Mesodermal cell (in vitro differentiated cells): ENCODE measurements at regions not wholly inside any gene's neighbourhood (a gene's known extent, or its start where the extent isn't known, plus 50 kb on each side); places are given as distances from the start of the nearest gene placed in this dataset.
"Not testable (repeated sequence)": the region's sequence is repeated elsewhere in the genome, so short reads cannot be mapped to it uniquely, and the experiment has no call there.

Experiments used
- H3K27ac ChIP-seq: 2 replicates; pipeline ENCODE4 v1.7.0; 2013; ENCODE audit warnings: mild to moderate bottlenecking, low read depth, low read length, moderate library complexity; ENCODE audit not compliant: severe bottlenecking
- H3K36me3 ChIP-seq: 2 replicates; pipeline ENCODE4 v1.7.1; 2013; ENCODE audit warnings: mild to moderate bottlenecking, low read length, moderate library complexity; ENCODE audit not compliant: control insufficient read depth, insufficient read depth
- H3K4me1 ChIP-seq: one replicate; pipeline ENCODE4 v1.7.1; 2013; ENCODE audit warnings: mild to moderate bottlenecking, low read length; ENCODE audit not compliant: insufficient read depth, control insufficient read depth, poor library complexity, severe bottlenecking
- H3K4me3 ChIP-seq: 2 replicates; pipeline ENCODE4 v1.7.0; 2013; ENCODE audit warnings: low read length, control low read depth, mild to moderate bottlenecking; ENCODE audit not compliant: insufficient read depth, poor library complexity, severe bottlenecking; ENCODE audit errors: extremely low read depth
- H3K9me3 ChIP-seq: 2 replicates; pipeline ENCODE4 v1.7.1; 2013; ENCODE audit warnings: mild to moderate bottlenecking, low read length, moderate library complexity; ENCODE audit not compliant: control insufficient read depth
- WGBS, 2 experiments: methylation state at CpG; one replicate each; pipeline ENCODE4 v1.1.5; 2013; ENCODE audit warnings: missing lambda C conversion rate in 2 of 2; ENCODE audit not compliant: insufficient coverage in 2 of 2; 5-methylcytosine and 5-hydroxymethylcytosine counted together

- Histone ChIP-seq H3K4me1 (peaks cover 3% of the 10 kb centered on the region), H3K4me3 (no peak overlapping the region), H3K9me3 (no peaks in the 10 kb centered on the region), H3K36me3 (no peaks in the 10 kb centered on the region), H3K27ac (no peak overlapping the region)
- no CpG with 5 or more reads among the region's 1 CpG for whole genome bisulfite sequencing, 2 experiments
Observed at GRCh38 chr4:125641611-125642010, 326.9 kb downstream of the FAT4 start.

- Histone ChIP-seq H3K9me3 (no peaks in the 10 kb centered on the region), H3K27ac (no peak overlapping the region), H3K4me3 (no peak overlapping the region), H3K36me3 (no peaks in the 10 kb centered on the region), H3K4me1 (peaks cover 3% of the 10 kb centered on the region)
- 80 to 93% methylated on average over 4 of the region's 5 CpGs for WGBS, 2 experiments
Observed at GRCh38 chr4:125642645-125643044, 327.9 kb downstream of the FAT4 start.

DNA sequence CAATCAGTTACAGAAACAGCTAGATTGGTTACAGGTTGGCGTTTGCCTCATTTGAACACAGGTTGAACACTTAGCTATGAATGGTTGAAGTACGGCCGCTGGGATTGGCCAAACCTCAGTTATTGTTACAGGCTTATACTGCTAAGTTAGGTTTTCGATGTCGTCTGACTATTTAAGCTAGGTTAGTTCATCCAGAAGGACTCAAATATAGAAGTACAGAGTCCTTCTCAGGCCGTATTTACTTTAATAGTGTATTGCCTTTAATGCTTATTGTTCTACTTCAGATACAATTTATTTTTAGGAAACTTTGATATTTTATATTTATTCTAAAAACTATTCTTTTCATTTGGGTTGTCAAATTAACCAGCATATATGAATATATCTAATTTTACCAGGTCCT lies 334.7 kb downstream of the FAT4 start:
- no peak overlapping the region for H3K27ac ChIP-seq
- WGBS, 2 experiments = 96 to 98% methylated on average over 5 of the region's 6 CpGs

GRCh38 chr4:125650557-125650956 lies 335.8 kb downstream of the FAT4 start:
- H3K27ac ChIP-seq = no peak overlapping the region
- H3K36me3 ChIP-seq = no peaks in the 10 kb centered on the region
- no peaks in the 10 kb centered on the region for H3K9me3 ChIP-seq
- H3K4me3 ChIP-seq = no peak overlapping the region
- no peaks in the 10 kb centered on the region for H3K4me1 ChIP-seq

More for the DNA sequence above, 334.7 kb downstream of the FAT4 start:
- no peaks in the 10 kb centered on the region for H3K4me1 ChIP-seq
- H3K4me3 ChIP-seq = no peak overlapping the region
- H3K36me3 ChIP-seq = no peaks in the 10 kb centered on the region
- H3K9me3 ChIP-seq = no peaks in the 10 kb centered on the region

- not testable (repeated sequence) for H3K9me3 ChIP-seq, H3K4me1 ChIP-seq, H3K4me3 ChIP-seq, H3K36me3 ChIP-seq, H3K27ac ChIP-seq
- 94 to 97% methylated on average over 23 to 24 of the region's 33 CpGs for WGBS, 2 experiments
Observed at GRCh38 chr4:125651707-125652357, 337.1 kb downstream of the FAT4 start.

GRCh38 chr4:125658773-125659172 lies 344.0 kb downstream of the FAT4 start:
- Histone ChIP-seq H3K27ac (no peak overlapping the region), H3K9me3 (no peaks in the 10 kb centered on the region), H3K36me3 (no peaks in the 10 kb centered on the region), H3K4me1 (no peaks in the 10 kb centered on the region), H3K4me3 (no peak overlapping the region)

DNA sequence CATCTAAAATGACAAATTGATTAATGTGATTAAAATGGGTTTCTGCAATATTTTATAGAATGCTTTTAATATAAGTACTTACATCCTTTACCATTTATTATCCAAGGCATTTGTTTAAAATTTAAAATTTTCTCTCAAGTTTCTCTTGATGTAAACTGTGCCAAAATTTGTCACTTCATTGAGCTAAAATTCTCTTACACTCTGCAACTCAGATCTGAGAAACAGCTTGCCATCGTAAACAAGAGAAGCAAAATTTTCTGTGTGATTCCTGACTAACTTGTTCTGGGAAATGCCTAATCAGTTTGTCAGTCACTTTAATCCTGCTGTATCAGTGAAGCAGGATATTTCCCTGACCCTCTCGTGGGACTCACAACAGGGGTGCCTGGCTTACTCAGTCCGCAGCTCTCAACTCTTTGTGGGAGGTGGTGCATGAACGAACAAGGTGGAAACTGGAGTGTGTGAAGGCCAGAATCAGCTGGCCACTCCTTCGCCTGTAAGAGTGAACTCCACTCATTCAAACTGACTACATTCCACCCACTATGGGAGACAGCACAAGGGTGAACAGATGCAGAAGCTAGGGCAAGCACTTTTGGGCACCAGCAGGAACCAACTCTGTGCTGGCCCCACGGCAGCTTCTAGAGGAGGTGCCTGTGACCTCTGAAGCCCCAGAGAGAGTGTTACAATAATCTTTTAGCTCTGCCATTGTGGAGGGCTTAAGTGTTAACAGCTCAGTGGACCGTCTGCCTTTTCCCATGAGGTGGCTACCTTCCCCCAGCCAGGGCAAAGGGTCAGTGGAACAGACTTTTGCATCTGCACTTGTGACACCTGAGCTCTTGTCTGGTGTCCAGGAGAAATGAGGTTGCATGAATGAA lies 349.4 kb downstream of the FAT4 start:
- H3K27ac ChIP-seq = no peak overlapping the region
- no peak overlapping the region for H3K4me3 ChIP-seq
- 56 to 79% methylated on average over 2 to 3 of the region's 7 CpGs for WGBS, 2 experiments

GRCh38 chr4:125666635-125667034 lies 351.9 kb downstream of the FAT4 start:
- WGBS, 2 experiments = no CpG with 5 or more reads among the region's 1 CpG
- Histone ChIP-seq H3K27ac (no peak overlapping the region), H3K4me3 (no peak overlapping the region), H3K4me1 (no peaks in the 10 kb centered on the region), H3K9me3 (no peaks in the 10 kb centered on the region), H3K36me3 (no peaks in the 10 kb centered on the region)

More for the DNA sequence above, 349.4 kb downstream of the FAT4 start:
- Histone ChIP-seq H3K9me3 (no peaks in the 10 kb centered on the region), H3K36me3 (no peaks in the 10 kb centered on the region), H3K4me1 (no peaks in the 10 kb centered on the region)

GRCh38 chr4:125676156-125676555 lies 361.4 kb downstream of the FAT4 start:
- Histone ChIP-seq H3K4me3 (no peak overlapping the region), H3K9me3 (no peaks in the 10 kb centered on the region), H3K27ac (no peak overlapping the region), H3K36me3 (no peaks in the 10 kb centered on the region), H3K4me1 (no peaks in the 10 kb centered on the region)
- 98 to 100% methylated on average over 7 to 14 of the region's 14 CpGs for WGBS, 2 experiments

GRCh38 chr4:125676583-125676982 lies 361.8 kb downstream of the FAT4 start:
- H3K9me3 ChIP-seq = no peaks in the 10 kb centered on the region

GRCh38 chr4:125677665-125678307 lies 363.0 kb downstream of the FAT4 start:
- no CpG with 5 or more reads among the region's 2 CpGs for WGBS, 2 experiments
- no peaks in the 10 kb centered on the region for H3K36me3 ChIP-seq
- no peak overlapping the region for H3K27ac ChIP-seq
- no peak overlapping the region for H3K4me3 ChIP-seq
- no peaks in the 10 kb centered on the region for H3K9me3 ChIP-seq
- H3K4me1 ChIP-seq = no peaks in the 10 kb centered on the region

More at GRCh38 chr4:125676583-125676982, 361.8 kb downstream of the FAT4 start:
- no peak overlapping the region for H3K4me3 ChIP-seq
- no peak overlapping the region for H3K27ac ChIP-seq
- H3K36me3 ChIP-seq = no peaks in the 10 kb centered on the region
- 90 to 92% methylated on average over 10 to 12 of the region's 12 CpGs for WGBS, 2 experiments
- H3K4me1 ChIP-seq = no peaks in the 10 kb centered on the region
